T-cell (primary cell): ENCODE measurements at regions not wholly inside any gene's neighbourhood (a gene's known extent, or its start where the extent isn't known, plus 50 kb on each side); places are given as distances from the start of the nearest gene placed in this dataset.
"Not testable (repeated sequence)": the region's sequence is repeated elsewhere in the genome, so short reads cannot be mapped to it uniquely, and the experiment has no call there.

Experiments used
- ATAC-seq, 4 experiments: fragments of 200-7000 bp in 3 of 4; fragments of 150-1000 bp in 1 of 4; cut with Tn5 transposase; replicated peaks in 1 of 4; 1 replicate in 3 of 4; 2 replicates in 1 of 4; pipeline ENCODE4 v1.10.0; 2021; ENCODE audit warnings: moderate library complexity in 3 of 4, mild to moderate bottlenecking in 2 of 4, moderate number of reproducible peaks in 1 of 4
- CTCF ChIA-PET, 2 donors: fragments of 300-600 bp; sonication (Branson Sonifier 250); formaldehyde crosslinking; loops; one replicate each; lab custom pipeline; 2022; ENCODE audit warnings: antibody characterized with exemption in 2 of 2; lab: Charles Lee
- POLR2A ChIA-PET, 2 donors: fragments of 300-600 bp; sonication (Branson Sonifier 250); formaldehyde crosslinking; loops; one replicate each; lab custom pipeline; 2022; ENCODE audit warnings: antibody characterized with exemption in 2 of 2; lab: Charles Lee
- DNase-seq, 35 experiments: peaks; one replicate each; pipeline versions ENCODE4 v3.0.0 to v3.0.0-alpha.2; 2013 to 2023
- H3K27ac ChIP-seq: one replicate; pipeline ENCODE4 v1.5.1; 2013; ENCODE audit warnings: low read length
- H3K27me3 ChIP-seq, 2 experiments: replicated peaks in 1 of 2; 1 replicate in 1 of 2; 2 replicates in 1 of 2; pipeline versions ENCODE4 v1.6.1 to v1.7.0; 2013; ENCODE audit warnings: low read length in 1 of 2, mixed read lengths in 1 of 2; ENCODE audit not compliant: control insufficient read depth in 2 of 2, insufficient read depth in 2 of 2; ENCODE audit errors: extremely low read depth in 1 of 2
- H3K36me3 ChIP-seq, 2 donors: 1 replicate in 1 of 2; 2 replicates in 1 of 2; pipeline versions ENCODE4 v1.6.1 to v1.7.0; 2013; ENCODE audit warnings: low read length in 1 of 2; ENCODE audit not compliant: control insufficient read depth in 2 of 2, insufficient read depth in 1 of 2; ENCODE audit errors: extremely low read depth in 1 of 2
- H3K4me1 ChIP-seq, 2 experiments: 1 replicate in 1 of 2; 2 replicates in 1 of 2; pipeline versions ENCODE4 v1.6.1 to v1.7.0; 2013; ENCODE audit warnings: low read length in 2 of 2, mixed read lengths in 1 of 2; ENCODE audit not compliant: insufficient read depth in 2 of 2, control insufficient read depth in 1 of 2; ENCODE audit errors: extremely low read depth in 1 of 2
- H3K4me3 ChIP-seq, 2 donors: 1 replicate in 1 of 2; 2 replicates in 1 of 2; pipeline versions ENCODE4 v1.5.1 to v1.7.0; 2013; ENCODE audit warnings: mild to moderate bottlenecking in 2 of 2, low read length in 1 of 2, moderate library complexity in 1 of 2; ENCODE audit not compliant: control insufficient read depth in 1 of 2; ENCODE audit errors: extremely low read depth in 1 of 2
- H3K9me3 ChIP-seq: 2 replicates; pipeline ENCODE4 v1.7.0; 2013
- H3K27ac Mint-ChIP-seq, 2 donors: one replicate each; pipeline ENCODE4 v1.8.0; 2020 to 2021; ENCODE audit warnings: mild to moderate bottlenecking in 2 of 2, mixed read lengths in 2 of 2
- H3K27me3 Mint-ChIP-seq, 2 donors: one replicate each; pipeline ENCODE4 v1.8.0; 2021 to 2022; ENCODE audit warnings: mixed read lengths in 2 of 2
- H3K36me3 Mint-ChIP-seq: one replicate; pipeline ENCODE4 v1.8.0; 2021; ENCODE audit warnings: mixed read lengths
- H3K4me1 Mint-ChIP-seq, 3 donors: one replicate each; pipeline ENCODE4 v1.8.0; 2020 to 2022; ENCODE audit warnings: mixed read lengths in 3 of 3, mild to moderate bottlenecking in 1 of 3
- H3K4me3 Mint-ChIP-seq, 3 donors: one replicate each; pipeline ENCODE4 v1.8.0; 2020 to 2022; ENCODE audit warnings: mild to moderate bottlenecking in 3 of 3, mixed read lengths in 3 of 3, moderate library complexity in 3 of 3
- H3K9me3 Mint-ChIP-seq, 3 donors: one replicate each; pipeline ENCODE4 v1.8.0; 2020 to 2022; ENCODE audit warnings: mixed read lengths in 3 of 3
- WGBS: methylation state at CpG from one replicate; pipeline ENCODE4 v1.1.5; 2013; ENCODE audit warnings: missing lambda C conversion rate; ENCODE audit not compliant: insufficient coverage; 5-methylcytosine and 5-hydroxymethylcytosine counted together

GRCh38 chr10:14421941-14422340 lies 91.2 kb upstream of the FRMD4A start:
- DNase-seq (no peak), ATAC-seq (no peak)
- H3K27ac Mint-ChIP-seq = no peak overlapping the region
- no peaks in the 10 kb centered on the region for H3K36me3 Mint-ChIP-seq
- peaks cover 10 to 25% of the 10 kb centered on the region in 2 donors for H3K27me3 Mint-ChIP-seq
- no peak overlapping the region for H3K4me3 Mint-ChIP-seq
- no peaks in the 10 kb centered on the region for H3K4me1 ChIP-seq
- H3K36me3 ChIP-seq = no peaks in the 10 kb centered on the region
- no peaks in the 10 kb centered on the region for H3K4me1 Mint-ChIP-seq
- 63% methylated on average over 3 of the region's 3 CpGs for WGBS
- H3K27ac ChIP-seq = no peak overlapping the region
- CTCF ChIA-PET = no interaction called here
- H3K9me3 Mint-ChIP-seq = no peaks in the 10 kb centered on the region
- POLR2A ChIA-PET = interaction anchor here in 1 of 2 donors (0.6 kb wide), 2 partner anchors 12 to 561 kb away, joined by 3 to 5 read pairs; no protein-coding TSS in a partner anchor
- peaks cover 0 to 4% of the 10 kb centered on the region in 2 experiments for H3K27me3 ChIP-seq
- no peaks in the 10 kb centered on the region for H3K9me3 ChIP-seq
- no peak overlapping the region for H3K4me3 ChIP-seq

- CTCF ChIA-PET, H3K4me1 ChIP-seq, H3K9me3 ChIP-seq, H3K4me3 Mint-ChIP-seq, H3K27me3 ChIP-seq, H3K27ac Mint-ChIP-seq, H3K36me3 Mint-ChIP-seq, H3K27ac ChIP-seq, H3K4me3 ChIP-seq, H3K36me3 ChIP-seq, H3K4me1 Mint-ChIP-seq, ATAC-seq, DNase-seq, H3K9me3 Mint-ChIP-seq, POLR2A ChIA-PET: not testable (repeated sequence)
- WGBS = no CpG with 5 or more reads among the region's 2 CpGs
- peaks cover 29 to 42% of the 10 kb centered on the region in 2 donors for H3K27me3 Mint-ChIP-seq
Measured at GRCh38 chr10:14417336-14417735, 86.6 kb upstream of the FRMD4A start.

- no peaks in the 10 kb centered on the region for H3K36me3 ChIP-seq
- H3K4me1 ChIP-seq = no peaks in the 10 kb centered on the region
- no peak overlapping the region for H3K27ac Mint-ChIP-seq
- no peak overlapping the region for H3K27ac ChIP-seq
- no peak overlapping the region for H3K4me3 Mint-ChIP-seq
- ATAC-seq (no peak), DNase-seq (no peak)
- H3K27me3 ChIP-seq = peaks cover 4% of the 10 kb centered on the region in 2 experiments
- POLR2A ChIA-PET = no interaction called here
- CTCF ChIA-PET = no interaction called here
- no peak overlapping the region for H3K4me3 ChIP-seq
- peaks cover 0 to under 1% (median 0%) of the 10 kb centered on the region in 3 donors for H3K4me1 Mint-ChIP-seq
- WGBS = 87% methylated on average over 3 of the region's 7 CpGs
- peaks cover 34 to 47% of the 10 kb centered on the region in 2 donors for H3K27me3 Mint-ChIP-seq
- H3K9me3 Mint-ChIP-seq = no peaks in the 10 kb centered on the region
- H3K9me3 ChIP-seq = no peaks in the 10 kb centered on the region
- no peaks in the 10 kb centered on the region for H3K36me3 Mint-ChIP-seq
Measured at GRCh38 chr10:14416308-14416700, 85.6 kb upstream of the FRMD4A start.

- Histone ChIP-seq H3K27ac (no peak overlapping the region), H3K36me3 (no peaks in the 10 kb centered on the region), H3K4me1 (peaks cover 0 to under 1% of the 10 kb centered on the region in 2 experiments), H3K4me3 (no peak overlapping the region), H3K9me3 (no peaks in the 10 kb centered on the region), H3K27me3 (peaks cover 4% of the 10 kb centered on the region in 2 experiments)
- WGBS = 60% methylated on average over 3 of the region's 4 CpGs
- ChIA-PET CTCF (no interaction called here), POLR2A (no interaction called here)
- no peaks in the 10 kb centered on the region for H3K9me3 Mint-ChIP-seq
- H3K36me3 Mint-ChIP-seq = no peaks in the 10 kb centered on the region
- ATAC-seq (no peak), DNase-seq (no peak)
- no peak overlapping the region for H3K4me3 Mint-ChIP-seq
- no peak overlapping the region for H3K27ac Mint-ChIP-seq
- H3K27me3 Mint-ChIP-seq = peaks cover 34 to 47% of the 10 kb centered on the region in 2 donors
- peaks cover 3 to 5% (median 3%) of the 10 kb centered on the region in 3 donors for H3K4me1 Mint-ChIP-seq
Measured at GRCh38 chr10:14415676-14416307, 85.1 kb upstream of the FRMD4A start.

- Histone ChIP-seq H3K4me1 (peaks cover 6 to 9% of the 10 kb centered on the region in 2 experiments), H3K9me3 (no peaks in the 10 kb centered on the region), H3K27me3 (peaks cover 4% of the 10 kb centered on the region in 2 experiments), H3K4me3 (no peak overlapping the region), H3K27ac (no peak overlapping the region), H3K36me3 (no peaks in the 10 kb centered on the region)
- no peaks in the 10 kb centered on the region for H3K36me3 Mint-ChIP-seq
- ChIA-PET CTCF (no interaction called here), POLR2A (no interaction called here)
- no peak overlapping the region for H3K27ac Mint-ChIP-seq
- H3K4me3 Mint-ChIP-seq = no peak overlapping the region
- 61% methylated on average over 2 of the region's 3 CpGs for WGBS
- no peak for DNase-seq
- H3K4me1 Mint-ChIP-seq = peaks cover 11 to 14% (median 11%) of the 10 kb centered on the region in 3 donors
- no peak for ATAC-seq
- no peaks in the 10 kb centered on the region for H3K9me3 Mint-ChIP-seq
- H3K27me3 Mint-ChIP-seq = peaks cover 34 to 47% of the 10 kb centered on the region in 2 donors
Measured at GRCh38 chr10:14414901-14415300, 84.2 kb upstream of the FRMD4A start.

GRCh38 chr10:14413523-14413922 lies 82.8 kb upstream of the FRMD4A start:
- Mint-ChIP-seq H3K4me3 (no peak overlapping the region), H3K36me3 (no peaks in the 10 kb centered on the region), H3K9me3 (no peaks in the 10 kb centered on the region), H3K4me1 (peaks cover 20 to 22% (median 22%) of the 10 kb centered on the region in 3 donors), H3K27me3 (peaks cover 34 to 47% of the 10 kb centered on the region in 2 donors), H3K27ac (no peak overlapping the region)
- Histone ChIP-seq H3K4me1 (peaks cover 7 to 13% of the 10 kb centered on the region in 2 experiments), H3K27me3 (peaks cover 4% of the 10 kb centered on the region in 2 experiments), H3K27ac (no peak overlapping the region), H3K9me3 (no peaks in the 10 kb centered on the region), H3K36me3 (no peaks in the 10 kb centered on the region), H3K4me3 (no peak overlapping the region)
- WGBS = 100% methylated on average over 1 of the region's 5 CpGs
- ATAC-seq (no peak), DNase-seq (no peak)
- ChIA-PET CTCF (no interaction called here), POLR2A (no interaction called here)
